ENCODE measurements at regions not wholly inside any gene's neighbourhood (a gene's known extent, or its start where the extent isn't known, plus 50 kb on each side); places are given as distances from the start of the nearest gene placed in this dataset.
"Not testable (repeated sequence)": the region's sequence is repeated elsewhere in the genome, so short reads cannot be mapped to it uniquely, and the experiment has no call there.

DNA sequence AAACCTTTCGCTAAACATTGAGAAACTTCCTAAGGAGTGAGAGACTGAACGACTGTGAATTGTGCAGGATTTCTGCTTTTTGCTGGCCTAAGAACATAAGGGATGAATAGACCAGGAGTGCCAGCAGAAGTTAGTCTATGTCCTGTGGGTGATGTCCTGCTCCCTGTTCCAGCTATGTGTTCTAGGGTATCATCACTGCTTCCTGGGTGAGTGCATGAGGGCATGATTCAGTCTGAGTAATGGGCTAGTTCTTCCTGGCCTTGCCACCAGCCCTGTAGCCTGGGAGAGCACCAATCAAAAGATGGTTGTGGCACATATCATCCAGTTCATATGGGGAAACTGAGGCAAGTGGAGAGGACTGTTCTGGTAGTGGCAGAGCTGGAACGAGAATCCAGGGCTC lies 153.9 kb upstream of the TPM1 start:
- no peak for DNase-seq (ENCODE audit: low spot score)

GRCh38 chr15:62889141-62889661 lies 153.3 kb upstream of the TPM1 start:
- DNase-seq (ENCODE audit: low spot score), result no peak

DNA sequence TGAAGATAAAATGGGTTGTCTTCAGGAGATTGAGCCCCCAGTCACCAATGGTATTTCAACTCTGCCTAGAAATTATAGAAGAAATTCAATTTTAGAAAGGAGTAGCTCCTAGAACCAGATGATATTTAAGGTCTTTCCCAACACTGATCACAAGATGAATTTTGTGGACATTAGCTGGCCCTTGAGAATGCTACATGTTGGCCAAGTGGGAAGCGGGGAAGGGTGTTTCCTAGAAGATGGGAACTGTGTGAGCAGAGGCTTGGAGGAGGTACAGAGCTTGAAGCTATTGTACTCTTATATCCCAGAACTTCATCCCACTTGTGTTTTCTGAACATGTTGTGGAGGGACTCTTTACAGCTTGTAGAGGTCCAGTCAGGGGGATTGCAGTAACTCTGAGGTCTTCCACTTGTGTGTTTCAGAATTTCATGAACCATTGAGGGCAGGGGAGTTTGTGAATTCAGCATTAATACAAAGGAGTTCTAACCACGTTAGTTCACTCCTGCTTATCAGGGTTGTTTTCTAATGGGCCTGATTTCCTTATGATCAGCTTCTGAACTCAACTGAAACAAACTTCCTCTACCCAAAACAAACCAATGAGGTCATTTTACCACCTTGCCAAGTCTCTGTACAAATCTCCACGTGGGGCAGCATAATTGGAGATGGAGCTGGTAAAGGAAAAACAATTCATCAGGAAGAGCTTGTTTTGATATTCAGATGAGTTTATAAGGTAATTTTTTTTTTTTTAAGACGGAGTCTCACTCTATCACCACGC lies 152.6 kb upstream of the TPM1 start:
- no peak for DNase-seq (ENCODE audit: low spot score)

DNA sequence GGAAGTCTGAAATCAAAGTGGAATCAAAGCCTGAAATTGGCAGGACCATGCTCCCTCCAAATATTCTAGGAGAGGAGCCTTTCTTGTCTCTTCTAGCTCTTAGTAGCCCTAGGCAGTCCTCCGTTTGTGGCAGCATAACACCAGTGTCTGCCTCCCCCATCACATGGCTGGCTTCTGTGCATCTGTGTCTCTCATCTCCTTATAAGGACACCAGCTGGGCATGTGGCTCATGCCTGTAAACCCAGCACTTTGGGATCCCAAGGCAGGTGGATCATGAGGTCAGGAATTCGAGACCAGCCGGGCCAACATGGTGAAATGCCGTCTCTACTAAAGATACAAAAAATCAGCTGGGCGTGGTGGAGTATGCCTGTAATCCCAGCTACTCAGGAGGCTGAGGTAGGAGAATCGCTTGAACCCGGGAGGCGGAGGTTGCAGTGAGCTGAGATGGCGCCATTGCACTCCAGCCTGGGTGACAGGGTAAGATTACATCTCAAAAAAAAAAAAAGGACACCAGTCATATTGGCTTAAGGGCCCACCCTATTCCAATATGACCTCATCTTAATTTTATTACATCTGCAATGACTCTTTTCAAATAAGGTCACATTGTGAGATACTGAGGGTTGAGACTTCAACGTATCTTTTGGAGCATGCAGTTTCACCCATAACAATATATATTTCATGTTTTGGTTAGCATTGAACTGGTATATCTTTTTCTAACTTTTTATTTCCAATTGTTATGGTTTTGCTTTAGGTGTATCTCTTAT lies 148.0 kb upstream of the TPM1 start:
- no peak for DNase-seq (ENCODE audit: low spot score)

DNA sequence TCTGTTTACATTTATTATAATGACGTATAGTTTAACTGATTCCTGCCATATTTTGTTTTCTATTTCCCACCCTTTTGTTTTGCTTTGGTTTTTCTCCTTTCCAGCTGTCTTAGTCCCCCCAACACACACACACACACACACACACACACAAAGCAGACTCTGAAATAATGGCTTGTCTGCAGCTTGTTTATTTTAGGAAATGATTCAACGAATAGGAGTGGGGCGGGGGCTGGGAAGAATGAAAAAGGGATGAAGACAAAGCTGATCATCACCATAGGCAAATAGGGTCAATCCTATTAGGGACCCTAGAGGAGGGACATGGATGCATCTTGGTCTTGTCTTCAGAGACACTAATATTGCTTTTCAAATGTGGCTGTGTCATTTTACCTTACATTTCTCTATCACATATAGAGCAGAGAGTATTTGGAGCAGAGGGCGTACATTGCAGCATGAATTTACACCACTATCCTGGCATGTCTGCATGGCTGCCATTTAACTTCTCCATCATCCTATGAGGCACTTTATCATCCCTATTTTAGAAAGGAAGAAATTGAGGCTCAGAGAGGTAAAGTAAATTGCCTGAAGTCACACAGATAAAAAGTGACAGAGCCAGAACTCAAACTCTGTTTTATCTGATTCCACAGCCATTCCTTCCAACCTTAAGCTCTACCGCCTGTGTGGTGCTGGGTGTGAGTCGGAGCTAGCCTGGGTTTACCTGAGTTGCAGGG lies 147.2 kb upstream of the TPM1 start:
- DNase-seq (ENCODE audit: low spot score), result no peak

DNA sequence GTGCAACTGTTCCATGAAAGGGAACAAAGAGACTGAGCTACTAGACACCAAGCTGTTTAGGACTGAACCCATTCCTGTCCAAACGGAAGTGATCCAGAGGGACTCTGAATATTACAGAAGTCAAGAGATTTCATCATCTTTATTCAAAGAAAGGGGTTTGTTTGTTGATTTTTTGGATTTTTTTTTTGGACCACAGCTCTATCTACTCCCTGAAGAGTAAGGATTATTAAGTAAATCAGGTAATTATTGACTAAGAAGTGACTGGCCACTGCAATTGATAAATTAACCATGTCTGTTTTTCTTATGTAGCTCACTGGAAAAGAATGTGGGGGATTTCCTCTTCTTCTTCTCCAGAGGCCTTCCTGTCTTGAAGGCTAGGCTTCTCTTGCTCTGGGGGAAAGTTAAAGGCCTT lies 146.6 kb upstream of the TPM1 start:
- DNase-seq (ENCODE audit: low spot score), result no peak

GRCh38 chr15:62896380-62896866 lies 146.1 kb upstream of the TPM1 start:
- DNase-seq (ENCODE audit: low spot score), result no peak

DNA sequence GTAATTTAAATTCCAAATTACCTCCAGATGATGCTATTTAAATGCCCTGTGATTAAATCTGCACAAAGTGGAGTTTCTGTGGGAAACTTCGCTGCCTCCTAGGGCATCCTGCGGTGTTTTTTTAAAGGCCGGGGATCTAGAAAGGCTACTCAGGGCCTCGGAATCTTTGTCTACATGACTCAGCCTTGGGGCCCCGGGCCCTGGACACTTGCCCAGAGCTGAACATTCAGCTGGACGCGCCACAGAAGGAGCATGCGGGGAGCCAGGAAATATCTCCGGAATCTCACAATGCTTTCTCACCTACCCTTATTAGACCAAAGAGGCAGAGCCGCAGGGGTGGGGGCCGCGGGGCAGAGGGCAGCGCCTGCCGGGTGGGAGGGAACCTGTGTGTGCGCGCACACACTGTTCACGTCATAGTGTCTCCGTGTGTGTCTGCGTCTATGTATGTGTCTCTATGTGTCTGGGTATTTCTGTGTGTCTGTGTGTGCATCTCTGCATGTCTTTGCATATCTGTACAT lies 145.5 kb upstream of the TPM1 start:
- DNase-seq (ENCODE audit: low spot score), result peak; percentile 78

DNA sequence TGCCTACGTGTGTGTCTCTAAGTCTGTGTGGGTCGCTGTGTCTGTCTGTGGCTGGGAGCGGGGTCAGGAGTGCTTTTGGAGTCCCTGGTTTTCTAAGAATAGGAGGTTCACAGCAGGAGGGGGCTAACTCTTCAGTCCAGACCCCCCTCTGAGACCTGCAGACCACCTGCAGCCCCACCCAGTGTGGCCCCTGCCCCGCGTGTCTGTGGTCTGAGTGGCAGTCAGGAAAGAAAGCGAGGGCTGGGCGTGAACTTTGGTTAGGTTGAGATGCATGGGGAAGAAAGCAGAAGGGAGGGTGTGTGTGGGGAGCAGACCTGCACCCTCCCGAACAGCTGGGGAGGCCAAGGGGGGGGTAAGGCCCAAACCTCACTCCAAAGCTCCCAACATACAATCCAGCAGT lies 144.9 kb upstream of the TPM1 start:
- DNase-seq (ENCODE audit: low spot score), result no peak

- DNase-seq (ENCODE audit: low spot score), result peak; percentile 41
These were observed 143.5 kb upstream of the TPM1 start for GRCh38 chr15:62899090-62899493.

GRCh38 chr15:62900071-62900802 lies 142.3 kb upstream of the TPM1 start:
- no peak for DNase-seq (ENCODE audit: low spot score)

- DNase-seq (ENCODE audit: low spot score), result no peak
These were observed 141.5 kb upstream of the TPM1 start for GRCh38 chr15:62901087-62901486.

DNA sequence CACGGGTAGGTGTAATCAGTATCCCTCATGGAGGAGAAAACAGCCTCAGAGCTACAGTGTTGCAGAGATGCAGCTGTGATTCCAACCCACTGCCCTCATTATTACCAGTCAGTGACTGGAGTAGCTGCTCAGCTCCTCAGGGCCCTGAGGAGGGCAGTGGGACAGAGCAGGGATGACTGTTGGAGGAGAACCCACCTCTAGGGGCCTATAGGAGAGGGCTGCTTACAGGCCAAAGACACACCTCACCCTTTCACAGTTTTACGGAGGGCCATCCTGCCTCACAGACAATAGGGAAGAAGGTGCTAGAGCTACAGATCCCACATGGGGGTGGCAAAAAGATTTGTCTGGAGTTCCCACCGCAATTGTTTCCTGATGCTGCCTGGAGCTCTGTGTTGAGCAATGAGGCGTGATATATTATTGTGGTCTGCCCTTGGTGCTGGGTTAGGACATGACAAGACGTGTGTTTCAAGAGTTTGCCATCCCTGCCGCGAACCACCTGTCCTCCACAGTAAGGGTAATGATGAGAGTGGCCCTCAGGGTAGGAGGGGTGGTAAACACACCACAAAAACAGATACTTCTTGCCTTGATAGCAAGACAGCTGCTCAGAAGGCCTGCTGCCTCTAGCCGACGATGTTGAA lies 140.5 kb upstream of the TPM1 start:
- no peak for DNase-seq (ENCODE audit: low spot score)

- DNase-seq (ENCODE audit: low spot score), result no peak
These were observed 139.7 kb upstream of the TPM1 start for GRCh38 chr15:62902821-62903220.

- DNase-seq (ENCODE audit: low spot score), result no peak
These were observed 139.1 kb upstream of the TPM1 start for GRCh38 chr15:62903437-62903836.

- DNase-seq (ENCODE audit: low spot score), result no peak
These were observed 138.3 kb upstream of the TPM1 start for GRCh38 chr15:62904041-62904910.

DNA sequence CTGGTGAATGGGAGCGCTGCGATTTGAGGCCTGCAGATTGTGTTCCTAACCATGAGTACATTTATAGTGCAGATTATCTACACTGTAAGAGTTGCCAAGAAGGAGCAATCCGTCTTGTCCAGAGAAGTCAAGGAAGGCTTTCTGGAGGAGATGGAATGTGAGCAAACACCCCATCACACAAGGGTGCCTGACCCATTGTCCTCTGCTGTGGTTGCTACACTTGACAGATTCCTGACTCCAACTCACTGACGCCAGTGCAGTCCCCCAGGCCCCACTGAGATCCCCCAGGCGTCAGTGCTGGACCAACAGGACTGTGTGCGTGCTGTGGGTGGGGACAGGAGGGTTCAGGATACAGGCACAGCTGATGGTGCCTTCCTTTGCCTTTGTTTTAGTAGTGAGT lies 135.9 kb upstream of the TPM1 start:
- no peak for DNase-seq (ENCODE audit: low spot score)

GRCh38 chr15:62907275-62907674 lies 135.3 kb upstream of the TPM1 start:
- no peak for DNase-seq (ENCODE audit: low spot score)

DNA sequence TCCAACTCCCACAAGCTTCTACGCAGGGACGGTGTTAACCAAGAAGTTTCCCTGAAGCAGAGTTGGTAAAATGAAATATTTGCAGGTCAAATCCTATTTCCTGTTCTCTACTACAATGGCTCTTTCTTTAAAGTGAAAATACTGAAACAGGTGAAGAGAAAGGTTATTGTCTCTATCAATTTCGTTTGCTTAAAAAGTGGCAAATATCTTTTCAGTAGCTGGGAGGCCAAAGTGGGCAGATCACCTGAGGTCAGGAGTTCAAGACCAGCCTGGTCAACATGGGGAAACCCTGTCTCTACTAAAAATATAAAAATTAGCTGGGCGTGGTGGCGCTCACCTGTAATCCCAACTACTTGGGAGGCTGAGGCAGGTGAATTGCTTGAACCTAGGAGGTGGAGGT lies 134.2 kb upstream of the TPM1 start:
- not testable (repeated sequence) for DNase-seq (ENCODE audit: low spot score)

- DNase-seq (ENCODE audit: low spot score), result no peak
These were observed 133.3 kb upstream of the TPM1 start for GRCh38 chr15:62909257-62909656.
